ENCODE measurements at regions not wholly inside any gene's neighbourhood (a gene's known extent, or its start where the extent isn't known, plus 50 kb on each side); places are given as distances from the start of the nearest gene placed in this dataset.

DNA sequence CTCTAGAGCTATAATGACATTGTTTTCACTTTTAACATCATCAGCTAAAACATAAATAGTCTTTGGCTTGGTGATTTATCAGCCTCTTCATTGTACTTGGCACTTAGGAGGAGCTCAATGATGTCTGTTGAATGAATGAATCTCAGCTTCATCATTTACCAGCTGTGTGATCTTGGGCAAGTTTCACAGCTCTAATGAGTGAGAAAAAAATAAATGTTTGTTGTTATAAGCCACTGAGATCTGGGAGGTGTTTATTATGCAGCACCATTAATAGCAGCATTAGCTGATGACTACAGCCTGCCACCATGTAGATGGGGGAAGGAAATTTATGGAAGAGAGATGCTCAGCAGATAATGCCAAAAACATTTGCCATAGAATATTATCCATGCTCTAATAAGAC, 63.6 kb upstream of the C1QTNF7 start:
- no peak overlapping the region for H3K4me3 ChIP-seq (ENCODE audit: low read depth, low read length)
- TF ChIP-seq, protein P1, sequence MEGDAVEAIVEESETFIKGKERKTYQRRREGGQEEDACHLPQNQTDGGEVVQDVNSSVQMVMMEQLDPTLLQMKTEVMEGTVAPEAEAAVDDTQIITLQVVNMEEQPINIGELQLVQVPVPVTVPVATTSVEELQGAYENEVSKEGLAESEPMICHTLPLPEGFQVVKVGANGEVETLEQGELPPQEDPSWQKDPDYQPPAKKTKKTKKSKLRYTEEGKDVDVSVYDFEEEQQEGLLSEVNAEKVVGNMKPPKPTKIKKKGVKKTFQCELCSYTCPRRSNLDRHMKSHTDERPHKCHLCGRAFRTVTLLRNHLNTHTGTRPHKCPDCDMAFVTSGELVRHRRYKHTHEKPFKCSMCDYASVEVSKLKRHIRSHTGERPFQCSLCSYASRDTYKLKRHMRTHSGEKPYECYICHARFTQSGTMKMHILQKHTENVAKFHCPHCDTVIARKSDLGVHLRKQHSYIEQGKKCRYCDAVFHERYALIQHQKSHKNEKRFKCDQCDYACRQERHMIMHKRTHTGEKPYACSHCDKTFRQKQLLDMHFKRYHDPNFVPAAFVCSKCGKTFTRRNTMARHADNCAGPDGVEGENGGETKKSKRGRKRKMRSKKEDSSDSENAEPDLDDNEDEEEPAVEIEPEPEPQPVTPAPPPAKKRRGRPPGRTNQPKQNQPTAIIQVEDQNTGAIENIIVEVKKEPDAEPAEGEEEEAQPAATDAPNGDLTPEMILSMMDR (IDR thresholded peaks at IDR 0.05; ENCODE audit: low read depth, low read length, missing control alignments) = no peak
- no peak for DNase-seq (ENCODE audit: low read depth)

DNA sequence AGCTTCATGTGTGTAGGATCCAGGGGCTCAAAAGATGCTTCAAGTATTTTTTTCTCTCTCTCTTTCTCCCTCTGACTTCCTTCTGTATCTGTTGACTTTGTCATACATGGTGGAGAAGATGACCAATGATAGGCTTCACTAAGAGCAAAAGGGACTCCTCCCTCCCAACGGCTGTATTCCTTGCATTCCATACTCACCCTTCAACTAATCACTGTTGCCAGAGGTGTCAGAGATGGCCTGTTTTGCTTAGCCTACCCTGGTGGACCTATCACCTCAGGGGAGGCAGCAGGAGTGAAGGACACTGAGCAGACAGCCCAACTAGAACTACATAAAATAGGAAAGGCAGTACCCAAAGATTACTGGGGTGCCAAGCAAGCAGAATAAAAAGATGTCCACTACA, 62.2 kb upstream of the C1QTNF7 start:
- no peak overlapping the region for H3K4me3 ChIP-seq (ENCODE audit: low read depth, low read length)
- TF ChIP-seq, protein P1 (IDR thresholded peaks at IDR 0.05; ENCODE audit: low read depth, low read length, missing control alignments) = no peak
- DNase-seq (ENCODE audit: low read depth) = no peak

DNA sequence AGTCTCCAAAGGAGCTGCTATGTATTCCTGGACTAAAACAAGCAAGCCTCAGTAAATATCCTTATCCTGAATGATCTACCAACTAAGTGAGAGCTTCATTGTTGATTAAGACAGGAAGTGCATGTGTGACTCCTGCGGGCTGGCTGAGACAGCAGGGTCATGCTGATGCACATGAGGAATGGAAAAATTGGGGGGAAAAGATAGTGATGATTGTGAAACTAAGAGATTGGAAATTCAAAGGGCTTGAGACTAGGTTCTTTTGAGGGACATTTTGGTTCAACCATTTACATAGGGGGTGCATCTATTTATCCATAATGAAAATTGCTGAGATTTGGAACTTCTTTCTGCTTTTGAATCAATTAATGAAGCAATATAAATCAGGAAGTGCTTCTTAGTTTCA, 61.1 kb upstream of the C1QTNF7 start:
- H3K4me3 ChIP-seq (ENCODE audit: low read depth, low read length) = no peak overlapping the region
- TF ChIP-seq, protein P1 (IDR thresholded peaks at IDR 0.05; ENCODE audit: low read depth, low read length, missing control alignments) = no peak
- DNase-seq (ENCODE audit: low read depth) = no peak

DNA sequence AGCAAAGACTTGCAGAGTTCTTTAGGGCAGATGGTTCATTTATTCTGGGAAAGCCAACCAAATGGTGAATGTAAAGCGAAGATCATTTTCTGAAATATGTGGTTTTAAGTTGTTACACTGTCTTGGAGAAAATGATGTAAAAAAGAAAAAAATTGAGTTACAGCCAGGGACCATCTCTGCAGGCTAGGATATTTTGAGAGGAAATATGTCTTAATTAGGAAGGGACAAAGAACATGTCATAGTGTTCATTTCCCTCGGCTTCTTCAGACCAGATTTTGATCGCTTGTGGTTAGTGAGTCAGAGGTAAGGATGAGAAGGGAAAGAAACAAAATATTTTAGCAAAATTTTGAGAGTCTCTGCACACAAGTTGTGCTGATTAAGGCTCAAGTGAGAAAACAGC, 59.0 kb upstream of the C1QTNF7 start:
- H3K4me3 ChIP-seq (ENCODE audit: low read depth, low read length) = no peak overlapping the region
- TF ChIP-seq, protein P1 (IDR thresholded peaks at IDR 0.05; ENCODE audit: low read depth, low read length, missing control alignments) = no peak
- DNase-seq (ENCODE audit: low read depth) = no peak

DNA sequence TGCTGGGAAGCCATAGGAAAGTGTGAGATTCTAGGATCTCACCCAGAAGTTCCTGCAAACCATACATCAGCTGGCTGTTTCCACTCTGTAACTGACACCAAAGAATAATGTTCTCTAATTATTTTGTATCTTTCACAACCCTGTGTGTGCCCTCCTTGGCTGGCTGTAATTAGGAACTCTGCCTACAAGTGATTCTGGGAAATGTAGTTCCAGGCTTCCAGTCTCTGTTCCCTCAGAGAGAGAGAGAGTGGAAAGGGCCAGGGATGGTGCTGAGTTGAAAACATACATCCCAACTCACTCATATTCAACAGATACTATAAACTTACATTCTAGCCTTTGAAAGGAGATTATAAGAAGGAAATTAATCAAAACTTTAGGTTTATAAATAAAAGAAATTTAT, 57.5 kb upstream of the C1QTNF7 start:
- TF ChIP-seq, protein P1 (IDR thresholded peaks at IDR 0.05; ENCODE audit: low read depth, low read length, missing control alignments) = no peak
- no peak for DNase-seq (ENCODE audit: low read depth)
- H3K4me3 ChIP-seq (ENCODE audit: low read depth, low read length) = no peak overlapping the region

DNA sequence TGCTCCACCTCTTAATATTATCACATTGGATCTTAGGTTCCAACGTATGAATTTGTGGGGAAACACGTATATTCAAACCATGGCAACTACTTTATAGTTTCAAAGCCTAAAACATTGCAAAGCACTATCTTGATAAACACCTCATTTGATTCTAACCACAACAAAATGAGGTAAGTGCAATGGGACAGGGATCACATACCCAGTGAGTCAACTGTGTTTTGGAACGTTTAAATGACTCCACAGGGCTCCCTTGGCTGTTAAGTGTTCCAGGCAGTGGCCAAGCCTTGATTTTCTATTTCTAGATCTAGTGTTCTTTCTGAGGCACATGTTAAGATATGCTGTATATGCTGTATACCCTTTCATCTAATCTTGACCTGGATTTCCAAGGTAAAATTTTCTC, 54.5 kb upstream of the C1QTNF7 start:
- TF ChIP-seq, protein P1 (IDR thresholded peaks at IDR 0.05; ENCODE audit: low read depth, low read length, missing control alignments) = no peak
- DNase-seq (ENCODE audit: low read depth) = no peak
- H3K4me3 ChIP-seq (ENCODE audit: low read depth, low read length) = no peak overlapping the region

DNA sequence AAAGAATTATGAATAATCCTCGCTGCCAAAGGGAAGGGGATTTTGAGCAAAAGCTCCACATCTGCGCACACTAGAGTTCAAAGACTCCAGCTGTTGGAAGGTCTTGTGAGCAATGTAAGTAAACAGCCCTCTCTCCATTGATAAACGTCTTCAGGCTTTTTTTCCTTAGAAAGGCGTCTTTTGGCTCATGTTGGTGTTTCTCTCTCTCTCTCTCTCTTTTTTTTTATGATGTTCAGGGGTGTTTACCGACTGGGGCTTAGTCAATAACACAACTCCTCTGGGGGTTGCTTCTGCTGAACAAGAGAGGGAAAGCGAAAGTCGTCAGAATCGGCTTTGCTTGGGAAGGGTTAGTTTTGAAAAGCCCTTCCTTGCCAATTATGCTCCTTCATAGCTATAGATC, 53.2 kb upstream of the C1QTNF7 start:
- H3K4me3 ChIP-seq (ENCODE audit: low read depth, low read length) = no peak overlapping the region
- no peak for DNase-seq (ENCODE audit: low read depth)
- TF ChIP-seq, protein P1 (IDR thresholded peaks at IDR 0.05; ENCODE audit: low read depth, low read length, missing control alignments) = no peak

All from GM12864 (cell line).